Esophagus squamous epithelium (tissue), 5 donors: ENCODE measurements at regions not wholly inside any gene's neighbourhood (a gene's known extent, or its start where the extent isn't known, plus 50 kb on each side); places are given as distances from the start of the nearest gene placed in this dataset.
"Not testable (repeated sequence)": the region's sequence is repeated elsewhere in the genome, so short reads cannot be mapped to it uniquely, and the experiment has no call there.

ENCODE experiments used
- DNase-seq: peaks from one replicate; lab custom pipeline; 2025; lab: John Stamatoyannopoulos, UW
- H3K27ac ChIP-seq, 4 donors: fragments of 200-600 bp; sonication (generic); one replicate each; pipeline ENCODE4 v1.5.1; 2016 to 2019; ENCODE audit warnings: mild to moderate bottlenecking in 1 of 4
- H3K27me3 ChIP-seq, 4 donors: fragments of 200-600 bp; sonication (generic); 1 replicate in 3 of 4; 2 replicates in 1 of 4; pipeline versions ENCODE4 v1.5.1 to v1.6.0; 2017 to 2021; ENCODE audit warnings: antibody characterized with exemption in 1 of 4
- H3K36me3 ChIP-seq, 3 donors: fragments of 200-600 bp; sonication (generic); one replicate each; pipeline ENCODE4 v1.5.1; 2016 to 2019
- H3K4me1 ChIP-seq, 3 donors: fragments of 200-600 bp; sonication (generic); one replicate each; pipeline ENCODE4 v1.5.1; 2017 to 2019
- H3K4me3 ChIP-seq, 4 donors: fragments of 200-600 bp; sonication (generic); 1 replicate in 3 of 4; 2 replicates in 1 of 4; pipeline ENCODE4 v1.5.1; 2016 to 2019; ENCODE audit warnings: mild to moderate bottlenecking in 2 of 4, moderate library complexity in 1 of 4
- H3K9me3 ChIP-seq, 3 donors: fragments of 200-600 bp; sonication (generic); one replicate each; pipeline ENCODE4 v1.5.1; 2016 to 2019
- CTCF ChIP-seq, 6 experiments: fragments of 450-650 bp in 4 of 6; fragments of 200-600 bp in 2 of 6; sonication (generic) in 2 of 6; IDR thresholded peaks; one replicate each; pipeline ENCODE4 v1.5.1; 2016 to 2019; ENCODE audit warnings: antibody characterized with exemption in 6 of 6, mild to moderate bottlenecking in 4 of 6, moderate library complexity in 4 of 6
- POLR2A ChIP-seq, 4 donors: fragments of 450-650 bp; IDR thresholded peaks; one replicate each; pipeline ENCODE4 v1.6.1; 2017; ENCODE audit warnings: antibody characterized with exemption in 4 of 4, mild to moderate bottlenecking in 4 of 4, moderate library complexity in 3 of 4
- WGBS, 2 donors: methylation state at CpG; one replicate each; pipeline ENCODE4 v1.1.5; 2018; 5-methylcytosine and 5-hydroxymethylcytosine counted together
- intact Hi-C: fragments of 100-400 bp; cut with DNase I; formaldehyde crosslinking; loops from one replicate; pipeline ENCODE4 v1.15.0; 2022
- donor health status: DM: yes; HTN: yes; CAD: no.

- no peaks in the 10 kb centered on the region for H3K4me1 ChIP-seq
- WGBS, 2 donors: 63 to 65% methylated on average over 4 of the region's 4 CpGs
- no peaks in the 10 kb centered on the region for H3K36me3 ChIP-seq
- H3K27ac ChIP-seq: no peak overlapping the region
- H3K4me3 ChIP-seq: no peak overlapping the region
- TF ChIP-seq CTCF (IDR thresholded peaks at IDR 0.05): no peak
- no peak for TF ChIP-seq POLR2A (IDR thresholded peaks at IDR 0.05)
- no peaks in the 10 kb centered on the region for H3K9me3 ChIP-seq
- DNase-seq: no peak
- no peaks in the 10 kb centered on the region for H3K27me3 ChIP-seq
- intact Hi-C loops: no loop called here
Measured at GRCh38 chr10:2334575-2334974, 597.2 kb upstream of the ADARB2 start.

- Histone ChIP-seq H3K27ac (no peak overlapping the region), H3K36me3 (no peaks in the 10 kb centered on the region), H3K4me3 (no peak overlapping the region), H3K4me1 (no peaks in the 10 kb centered on the region), H3K9me3 (no peaks in the 10 kb centered on the region), H3K27me3 (no peaks in the 10 kb centered on the region)
- intact Hi-C loops: no loop called here
- no peak for TF ChIP-seq POLR2A (IDR thresholded peaks at IDR 0.05)
- TF ChIP-seq CTCF (IDR thresholded peaks at IDR 0.05): no peak
- 73 to 81% methylated on average over 11 to 13 of the region's 13 CpGs for WGBS, 2 donors
- no peak for DNase-seq
Measured at GRCh38 chr10:2329082-2329481, 591.8 kb upstream of the ADARB2 start.

- no peaks in the 10 kb centered on the region for H3K9me3 ChIP-seq
- no peaks in the 10 kb centered on the region for H3K27me3 ChIP-seq
- H3K36me3 ChIP-seq: no peaks in the 10 kb centered on the region
- H3K4me1 ChIP-seq: no peaks in the 10 kb centered on the region
- no peak overlapping the region for H3K27ac ChIP-seq
- no peak for DNase-seq
- intact Hi-C loops: no loop called here
- TF ChIP-seq POLR2A (IDR thresholded peaks at IDR 0.05): no peak
- no peak for TF ChIP-seq CTCF (IDR thresholded peaks at IDR 0.05)
- WGBS, 2 donors: 62 to 73% methylated on average over 6 of the region's 6 CpGs
- H3K4me3 ChIP-seq: no peak overlapping the region
Measured at GRCh38 chr10:2326411-2326810, 589.1 kb upstream of the ADARB2 start.

- H3K27ac ChIP-seq, H3K9me3 ChIP-seq, DNase-seq, H3K36me3 ChIP-seq, H3K27me3 ChIP-seq, intact Hi-C loops, H3K4me1 ChIP-seq, H3K4me3 ChIP-seq: not testable (repeated sequence)
- 91 to 100% methylated on average over 2 to 5 of the region's 32 CpGs for WGBS, 2 donors
Measured at GRCh38 chr10:2315045-2315485, 577.7 kb upstream of the ADARB2 start.

GRCh38 chr10:2306081-2306480 is 568.8 kb upstream of the ADARB2 start:
- Histone ChIP-seq H3K27me3 (no peaks in the 10 kb centered on the region), H3K36me3 (no peaks in the 10 kb centered on the region), H3K9me3 (no peaks in the 10 kb centered on the region), H3K4me1 (no peaks in the 10 kb centered on the region), H3K27ac (no peak overlapping the region), H3K4me3 (no peak overlapping the region)
- TF ChIP-seq POLR2A (IDR thresholded peaks at IDR 0.05) (no peak), CTCF (IDR thresholded peaks at IDR 0.05) (no peak)
- DNase-seq: no peak
- 80 to 86% methylated on average over 1 of the region's 1 CpG for WGBS, 2 donors
- intact Hi-C loops: no loop called here

DNA sequence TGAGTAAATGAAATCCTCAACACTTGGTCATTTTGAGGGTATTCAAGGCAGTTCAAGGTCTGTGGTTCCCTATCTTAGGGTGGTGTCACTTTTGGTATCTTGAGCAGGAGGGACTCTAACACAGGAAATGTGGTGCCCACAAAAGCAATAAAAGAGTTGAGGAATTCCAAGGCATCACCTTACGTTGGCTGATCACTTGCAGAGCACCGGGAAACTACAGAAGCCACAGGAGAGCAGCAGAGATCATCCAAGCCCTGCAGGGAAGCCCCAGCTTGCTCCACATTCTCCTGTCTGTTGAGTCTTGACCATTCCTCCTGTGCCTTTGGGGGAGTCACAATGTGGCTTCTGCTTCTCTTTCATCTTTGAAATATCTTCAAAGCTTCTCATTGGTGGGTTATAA is 565.8 kb upstream of the ADARB2 start:
- Histone ChIP-seq H3K4me3 (no peak overlapping the region), H3K4me1 (no peaks in the 10 kb centered on the region), H3K27me3 (no peaks in the 10 kb centered on the region), H3K9me3 (no peaks in the 10 kb centered on the region), H3K27ac (no peak overlapping the region), H3K36me3 (no peaks in the 10 kb centered on the region)
- intact Hi-C loops: no loop called here
- TF ChIP-seq CTCF (IDR thresholded peaks at IDR 0.05) (no peak), POLR2A (IDR thresholded peaks at IDR 0.05) (no peak)
- no peak for DNase-seq
- 62 to 95% methylated on average over 2 of the region's 2 CpGs for WGBS, 2 donors
